ENCODE measurements at regions not wholly inside any gene's neighbourhood (a gene's known extent, or its start where the extent isn't known, plus 50 kb on each side); places are given as distances from the start of the nearest gene placed in this dataset.

DNA sequence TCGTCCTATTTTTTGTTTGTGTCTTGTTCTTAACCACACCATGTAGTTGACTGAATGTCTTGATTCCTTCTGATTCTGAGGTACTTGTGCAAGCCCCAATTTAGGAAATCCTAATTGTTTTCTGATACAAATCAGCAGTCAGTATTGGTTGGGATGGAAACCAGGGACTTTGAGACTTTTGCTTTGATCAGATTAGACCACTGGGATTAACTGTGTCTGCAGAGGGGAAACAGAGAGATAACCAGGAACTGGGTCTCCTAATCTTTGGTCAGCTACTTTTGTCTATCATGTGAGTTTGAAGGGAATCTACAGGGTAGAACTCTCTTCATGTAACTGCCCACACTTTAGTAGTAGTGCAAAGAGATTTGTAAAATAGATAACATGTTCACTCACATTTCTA is 173.8 kb upstream of the POC5 start:
- TF ChIP-seq HOXD1 (CRISPR knock-in tag; IDR thresholded peaks at IDR 0.05) (no peak), NFE2 (CRISPR knock-in tag; IDR thresholded peaks at IDR 0.05) (no peak), NCOR1 (IDR thresholded peaks at IDR 0.05; ENCODE audit: borderline replicate concordance, low read length) (no peak), CBFB (CRISPR knock-in tag; IDR thresholded peaks at IDR 0.05) (no peak), IRF2 (CRISPR knock-in tag; IDR thresholded peaks at IDR 0.05) (no peak), MXI1 (IDR thresholded peaks at IDR 0.05; ENCODE audit: borderline replicate concordance, low read depth, low read length) (no peak), HOXA7 (CRISPR knock-in tag; IDR thresholded peaks at IDR 0.05) (no peak), ZNF207 (IDR thresholded peaks at IDR 0.05; ENCODE audit: borderline replicate concordance) (no peak)
- TF ChIP-seq, protein P1, sequence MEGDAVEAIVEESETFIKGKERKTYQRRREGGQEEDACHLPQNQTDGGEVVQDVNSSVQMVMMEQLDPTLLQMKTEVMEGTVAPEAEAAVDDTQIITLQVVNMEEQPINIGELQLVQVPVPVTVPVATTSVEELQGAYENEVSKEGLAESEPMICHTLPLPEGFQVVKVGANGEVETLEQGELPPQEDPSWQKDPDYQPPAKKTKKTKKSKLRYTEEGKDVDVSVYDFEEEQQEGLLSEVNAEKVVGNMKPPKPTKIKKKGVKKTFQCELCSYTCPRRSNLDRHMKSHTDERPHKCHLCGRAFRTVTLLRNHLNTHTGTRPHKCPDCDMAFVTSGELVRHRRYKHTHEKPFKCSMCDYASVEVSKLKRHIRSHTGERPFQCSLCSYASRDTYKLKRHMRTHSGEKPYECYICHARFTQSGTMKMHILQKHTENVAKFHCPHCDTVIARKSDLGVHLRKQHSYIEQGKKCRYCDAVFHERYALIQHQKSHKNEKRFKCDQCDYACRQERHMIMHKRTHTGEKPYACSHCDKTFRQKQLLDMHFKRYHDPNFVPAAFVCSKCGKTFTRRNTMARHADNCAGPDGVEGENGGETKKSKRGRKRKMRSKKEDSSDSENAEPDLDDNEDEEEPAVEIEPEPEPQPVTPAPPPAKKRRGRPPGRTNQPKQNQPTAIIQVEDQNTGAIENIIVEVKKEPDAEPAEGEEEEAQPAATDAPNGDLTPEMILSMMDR (CRISPR knock-in tag; IDR thresholded peaks at IDR 0.05), result no peak

Measured in HepG2 (cell line).